ENCODE measurements at regions not wholly inside any gene's neighbourhood (a gene's known extent, or its start where the extent isn't known, plus 50 kb on each side); places are given as distances from the start of the nearest gene placed in this dataset.

- no peak for TF ChIP-seq TAF1 (IDR thresholded peaks at IDR 0.05; ENCODE audit: borderline replicate concordance, insufficient read depth, low read length)
- no peak for TF ChIP-seq SIN3A (IDR thresholded peaks at IDR 0.05; ENCODE audit: borderline replicate concordance, insufficient read depth, low read length)
- TF ChIP-seq POLR2AphosphoS5 (IDR thresholded peaks at IDR 0.05; ENCODE audit: low read depth, low read length), result no peak
- TF ChIP-seq, protein P1, sequence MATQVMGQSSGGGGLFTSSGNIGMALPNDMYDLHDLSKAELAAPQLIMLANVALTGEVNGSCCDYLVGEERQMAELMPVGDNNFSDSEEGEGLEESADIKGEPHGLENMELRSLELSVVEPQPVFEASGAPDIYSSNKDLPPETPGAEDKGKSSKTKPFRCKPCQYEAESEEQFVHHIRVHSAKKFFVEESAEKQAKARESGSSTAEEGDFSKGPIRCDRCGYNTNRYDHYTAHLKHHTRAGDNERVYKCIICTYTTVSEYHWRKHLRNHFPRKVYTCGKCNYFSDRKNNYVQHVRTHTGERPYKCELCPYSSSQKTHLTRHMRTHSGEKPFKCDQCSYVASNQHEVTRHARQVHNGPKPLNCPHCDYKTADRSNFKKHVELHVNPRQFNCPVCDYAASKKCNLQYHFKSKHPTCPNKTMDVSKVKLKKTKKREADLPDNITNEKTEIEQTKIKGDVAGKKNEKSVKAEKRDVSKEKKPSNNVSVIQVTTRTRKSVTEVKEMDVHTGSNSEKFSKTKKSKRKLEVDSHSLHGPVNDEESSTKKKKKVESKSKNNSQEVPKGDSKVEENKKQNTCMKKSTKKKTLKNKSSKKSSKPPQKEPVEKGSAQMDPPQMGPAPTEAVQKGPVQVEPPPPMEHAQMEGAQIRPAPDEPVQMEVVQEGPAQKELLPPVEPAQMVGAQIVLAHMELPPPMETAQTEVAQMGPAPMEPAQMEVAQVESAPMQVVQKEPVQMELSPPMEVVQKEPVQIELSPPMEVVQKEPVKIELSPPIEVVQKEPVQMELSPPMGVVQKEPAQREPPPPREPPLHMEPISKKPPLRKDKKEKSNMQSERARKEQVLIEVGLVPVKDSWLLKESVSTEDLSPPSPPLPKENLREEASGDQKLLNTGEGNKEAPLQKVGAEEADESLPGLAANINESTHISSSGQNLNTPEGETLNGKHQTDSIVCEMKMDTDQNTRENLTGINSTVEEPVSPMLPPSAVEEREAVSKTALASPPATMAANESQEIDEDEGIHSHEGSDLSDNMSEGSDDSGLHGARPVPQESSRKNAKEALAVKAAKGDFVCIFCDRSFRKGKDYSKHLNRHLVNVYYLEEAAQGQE (IDR thresholded peaks at IDR 0.05; ENCODE audit: insufficient read depth in 1 of 2, low read depth in 2 of 2, low read length in 2 of 2), result no peak
Observed at GRCh38 chr18:43702399-43702798, 425.1 kb upstream of the SYT4 start.

All from PFSK-1 (cell line).